ENCODE measurements at regions not wholly inside any gene's neighbourhood (a gene's known extent, or its start where the extent isn't known, plus 50 kb on each side); places are given as distances from the start of the nearest gene placed in this dataset.

DNA sequence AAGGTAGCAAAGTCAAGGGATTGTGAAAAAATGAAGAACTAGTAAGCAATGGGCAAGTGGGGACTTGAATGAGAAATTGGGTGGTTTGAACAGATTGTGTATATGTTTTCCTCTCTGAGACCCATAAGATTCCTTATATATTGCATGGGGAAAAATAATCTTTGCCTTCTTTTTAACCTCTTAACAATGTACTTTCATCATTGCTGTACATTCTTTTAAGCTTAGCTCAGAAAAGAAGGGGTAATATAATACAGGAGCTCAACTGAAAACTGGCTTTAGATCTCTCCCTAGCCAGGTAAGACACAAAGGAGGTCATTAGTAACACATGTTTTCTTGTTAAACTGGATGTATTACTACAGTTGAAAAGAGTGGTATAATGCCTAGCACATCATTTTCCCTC is 287.2 kb downstream of the RNF144B start:
- no peak for DNase-seq

DNA sequence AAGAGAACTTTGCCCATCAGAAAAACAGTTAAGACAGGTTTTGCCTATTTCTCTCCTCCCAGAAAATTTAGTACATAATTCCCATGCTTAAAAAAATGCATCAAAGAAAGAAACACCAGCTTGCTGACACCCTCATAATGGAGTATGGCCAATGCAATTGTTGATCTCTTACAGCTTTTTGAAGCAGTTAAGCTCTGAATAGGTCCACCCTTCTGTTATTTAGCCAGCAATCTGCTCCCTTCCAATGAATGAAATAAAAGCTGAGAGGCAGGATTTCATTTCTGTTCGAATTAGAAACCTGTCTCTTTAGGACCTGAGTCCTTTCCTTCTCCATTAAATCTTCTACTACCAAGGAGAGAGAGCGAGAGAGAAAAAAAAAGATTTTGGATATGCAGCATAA is 288.7 kb downstream of the RNF144B start:
- no peak for DNase-seq

DNA sequence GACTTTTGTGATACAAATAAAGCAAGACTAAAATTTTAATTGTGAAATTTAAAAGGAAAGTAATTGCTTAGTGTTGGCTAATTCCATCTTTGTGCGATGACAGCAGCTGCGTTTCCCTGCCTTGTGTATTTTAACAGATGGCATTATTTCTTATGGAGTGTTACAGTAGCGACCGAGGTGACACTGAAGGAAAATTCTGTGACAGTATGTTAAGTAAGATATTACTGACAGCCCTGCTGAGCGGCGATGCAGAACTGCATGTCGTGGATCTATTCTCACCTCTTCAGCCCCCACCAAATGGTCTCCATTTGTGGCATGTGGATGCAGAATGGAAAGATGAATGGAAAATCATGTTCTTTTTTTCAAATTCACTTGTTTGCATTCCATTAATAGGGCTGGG is 289.4 kb downstream of the RNF144B start:
- no peak for DNase-seq

DNA sequence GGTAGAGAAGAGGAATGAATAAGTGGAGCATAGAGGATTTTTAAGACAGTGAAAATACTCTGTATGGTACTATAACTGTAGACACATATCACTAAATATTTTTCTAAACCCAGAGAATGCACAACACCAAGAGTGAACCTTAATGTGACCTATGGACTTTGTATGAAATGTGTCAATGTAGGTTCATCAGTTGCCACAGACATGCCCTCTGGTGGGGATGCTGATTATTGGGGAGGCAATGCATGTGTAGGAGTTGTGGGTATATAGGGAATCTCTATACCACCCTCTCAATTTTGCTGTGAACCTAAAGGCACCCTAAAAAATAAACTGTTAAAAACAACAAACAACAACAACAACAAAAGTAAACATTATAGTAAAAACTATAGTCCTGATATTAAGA is 293.7 kb downstream of the RNF144B start:
- no peak for DNase-seq

DNA sequence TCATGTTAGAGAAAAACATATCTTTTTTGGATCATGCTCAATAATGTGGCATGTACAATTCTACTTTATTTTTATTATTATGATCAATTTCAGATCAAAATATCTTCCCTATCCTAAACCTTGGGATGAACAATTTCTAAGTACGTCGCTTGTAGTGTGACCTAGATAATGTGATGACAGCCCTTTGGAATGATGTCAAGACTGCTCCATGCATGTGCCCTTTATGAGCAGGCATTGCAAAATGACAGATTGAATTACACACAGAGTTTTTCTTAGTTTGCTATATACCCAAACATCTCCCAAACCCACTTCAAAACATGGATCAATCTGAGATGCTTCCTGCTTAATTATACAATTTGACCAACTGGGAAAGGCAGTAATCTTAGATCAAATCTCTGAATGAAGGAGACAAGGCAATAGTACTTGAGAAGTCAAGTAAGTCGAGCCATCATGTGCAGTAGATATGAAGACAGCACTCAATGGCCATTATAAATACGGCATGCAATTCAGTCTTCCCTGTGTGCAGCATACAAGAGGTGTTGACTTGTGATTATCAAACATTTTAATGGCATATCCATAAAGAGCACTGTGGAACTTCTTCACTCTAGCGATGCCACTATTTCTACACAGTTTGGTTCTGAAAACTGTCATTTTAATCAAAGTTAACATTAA is 294.8 kb downstream of the RNF144B start:
- DNase-seq: no peak

DNA sequence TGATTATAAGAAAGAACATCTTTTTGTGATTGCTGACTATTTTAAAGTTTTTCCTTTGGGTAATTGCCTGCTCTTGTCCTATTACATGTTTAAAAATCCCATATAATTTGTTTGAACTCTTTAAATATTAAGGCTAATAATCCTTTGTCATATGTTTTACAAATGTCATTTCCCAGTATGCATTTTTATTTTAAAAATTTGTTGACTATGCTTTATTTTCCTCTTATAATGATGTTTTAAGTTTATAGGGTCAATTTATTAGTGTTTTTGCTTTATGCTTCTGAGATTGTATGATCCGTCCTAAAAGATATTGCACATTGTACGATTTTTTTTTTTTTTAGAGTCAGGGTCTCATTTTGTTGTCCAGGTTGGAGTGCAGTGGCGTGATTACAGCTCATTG is 297.2 kb downstream of the RNF144B start:
- no peak for DNase-seq

DNA sequence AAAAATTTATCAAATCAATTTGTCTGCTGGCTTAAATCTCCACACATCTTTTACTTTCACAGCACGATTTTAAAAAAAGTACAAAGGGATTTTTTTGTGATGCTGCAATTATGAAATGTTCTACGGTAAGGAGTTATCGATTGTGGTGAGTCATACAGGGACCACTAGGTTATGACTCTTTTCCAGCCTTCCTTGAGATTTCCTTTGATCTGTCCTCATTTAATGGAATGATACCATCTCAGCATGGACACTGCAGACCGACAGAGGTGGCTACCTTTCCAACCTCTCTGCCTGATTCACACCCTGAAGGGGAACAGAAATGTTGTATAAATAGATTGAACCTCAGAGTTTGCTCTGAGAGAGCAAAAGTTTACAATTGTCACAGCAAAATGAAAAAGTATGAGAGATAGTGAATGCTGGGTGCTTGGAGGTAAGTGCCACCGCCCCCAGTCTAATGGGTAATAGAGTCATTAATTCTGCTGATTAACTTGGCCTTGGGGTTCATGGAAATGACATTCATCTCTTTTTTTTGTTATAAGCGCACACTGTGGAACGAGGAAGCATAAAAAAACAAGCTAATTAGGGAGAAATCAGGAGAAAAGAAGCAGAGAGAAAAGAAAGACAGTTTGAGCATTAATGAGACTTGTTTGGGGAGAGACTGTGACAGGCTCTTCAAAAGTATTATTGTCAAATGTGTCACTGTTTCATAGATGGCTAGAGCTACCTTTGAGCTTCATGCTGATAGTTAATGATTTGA is 306.0 kb downstream of the RNF144B start:
- no peak for DNase-seq

DNA sequence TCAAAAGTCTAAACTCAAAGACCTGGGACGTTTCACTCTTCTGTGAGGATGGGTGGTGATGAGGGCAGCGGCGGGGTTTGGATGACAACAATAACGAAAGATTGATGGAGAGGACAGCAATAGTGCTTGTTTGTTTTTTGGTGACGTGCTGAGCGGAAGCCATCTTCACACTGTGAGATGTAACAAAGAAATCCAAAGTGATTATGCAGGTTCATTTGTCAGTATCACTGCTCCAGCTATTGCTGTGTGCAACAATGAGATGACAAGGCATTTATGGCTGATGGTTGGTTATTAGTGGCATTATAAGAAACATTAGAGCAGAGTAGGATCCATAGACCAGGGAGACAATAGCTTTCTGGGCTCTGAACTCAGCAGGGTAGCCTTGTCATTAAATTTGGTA is 306.7 kb downstream of the RNF144B start:
- DNase-seq: no peak

DNA sequence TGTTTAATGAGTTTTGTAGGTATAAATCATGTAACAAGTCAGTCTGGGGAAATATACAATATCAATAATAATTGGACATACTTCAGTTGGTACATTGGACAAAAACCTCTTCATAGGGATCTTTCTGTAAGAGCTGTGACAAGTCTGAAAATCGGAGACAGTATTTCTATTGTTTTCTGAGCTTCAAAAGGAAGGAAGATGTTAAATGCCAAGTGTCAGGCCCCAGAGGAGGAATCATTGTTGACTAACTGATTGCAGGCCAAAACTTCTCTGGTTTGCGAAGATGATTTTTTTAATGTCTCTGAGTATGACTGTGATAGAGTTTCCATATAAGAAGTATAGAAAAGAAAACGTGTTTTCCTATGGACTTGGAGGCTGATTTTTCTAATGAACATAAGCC is 316.4 kb downstream of the RNF144B start:
- DNase-seq: no peak

DNA sequence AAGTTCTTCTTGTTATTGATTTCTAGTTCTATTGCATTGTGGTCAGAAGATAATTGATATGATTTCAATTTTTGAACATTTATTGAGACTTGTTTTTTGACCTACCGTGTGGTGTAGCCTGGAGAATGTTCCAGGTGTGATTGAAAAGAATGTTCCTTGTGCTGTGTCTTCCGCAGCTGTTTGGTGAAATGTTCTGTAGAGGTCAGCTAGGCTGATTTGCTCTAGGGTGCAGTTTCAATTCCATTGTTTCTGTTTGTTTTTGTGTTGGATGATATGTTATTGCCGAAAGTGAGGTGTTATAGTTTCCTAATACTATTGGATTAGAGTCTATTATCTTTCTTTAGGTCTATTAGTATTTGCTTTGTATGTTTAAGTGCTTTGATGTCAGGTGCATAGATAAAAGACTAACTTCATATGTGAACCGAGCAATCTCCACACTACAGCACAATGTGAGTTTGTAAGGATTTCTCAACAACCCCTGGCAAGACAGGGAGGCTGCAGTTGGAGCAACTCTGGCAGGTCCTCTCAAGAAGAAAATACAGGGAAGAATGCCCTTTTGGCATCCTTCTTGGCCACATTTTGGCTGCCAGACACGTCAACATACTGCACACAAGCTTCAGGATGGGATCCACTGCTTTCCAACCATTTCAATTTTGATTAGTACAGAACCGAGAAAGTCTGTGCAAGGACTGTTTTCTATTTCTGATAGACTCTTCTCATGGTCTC is 320.7 kb downstream of the RNF144B start:
- no peak for DNase-seq

DNA sequence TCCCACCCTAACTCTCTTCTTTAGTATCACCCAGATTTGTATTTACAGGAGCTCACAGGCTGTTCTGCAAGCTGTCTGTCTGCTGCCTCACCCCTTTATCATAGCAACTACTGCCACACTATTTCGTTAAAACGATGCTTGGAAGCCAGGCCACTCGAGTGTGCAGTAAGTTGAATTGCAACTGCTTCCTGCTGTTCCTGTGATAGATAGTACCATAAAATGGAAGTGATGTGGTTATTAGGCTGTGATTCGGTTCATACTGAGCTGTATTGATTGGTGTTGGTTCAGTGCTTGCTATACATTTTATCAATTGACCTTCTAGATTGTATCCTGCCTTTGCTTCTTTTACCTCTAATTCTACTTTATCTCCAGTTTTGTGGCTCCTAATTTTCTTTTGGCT is 325.4 kb downstream of the RNF144B start:
- DNase-seq: no peak

DNA sequence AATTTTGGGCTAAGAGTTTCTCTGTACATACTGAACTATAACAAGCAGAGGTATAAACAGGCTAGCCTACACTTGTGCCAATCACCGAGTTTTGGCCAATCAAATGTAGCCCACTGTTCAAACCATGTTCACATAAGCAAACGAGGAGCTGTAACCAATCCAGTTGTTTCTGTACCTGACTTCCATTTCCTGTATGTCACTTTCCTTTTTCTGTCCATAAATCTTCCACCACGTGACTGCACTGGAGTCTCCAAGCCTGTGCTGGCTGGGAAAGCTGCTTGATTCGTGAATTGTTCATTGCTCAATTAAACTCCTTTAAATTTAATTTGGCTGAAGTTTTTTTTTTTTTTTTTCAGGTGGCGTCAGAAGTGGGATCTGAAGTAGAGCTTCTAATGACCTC is 332.9 kb downstream of the RNF144B start:
- DNase-seq: no peak

DNA sequence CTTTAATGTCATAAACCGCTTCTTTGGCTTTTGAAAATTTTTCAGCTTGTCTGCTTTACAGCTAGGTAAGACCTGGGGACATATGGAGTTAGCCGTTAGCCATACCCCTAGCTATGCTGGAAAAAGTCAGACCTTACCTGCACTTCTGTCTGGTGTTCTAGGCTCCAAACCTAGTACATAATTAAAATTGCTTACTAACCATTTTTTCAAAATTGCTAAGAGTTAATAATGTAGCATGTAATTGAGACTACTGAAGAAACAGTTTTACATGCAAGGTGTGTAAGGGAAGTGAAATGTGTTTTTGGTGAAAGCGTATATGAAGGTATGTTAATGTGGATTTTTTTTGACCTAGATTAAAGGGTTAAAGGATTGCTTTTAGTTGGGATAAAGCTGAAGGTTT is 336.9 kb downstream of the RNF144B start:
- no peak for DNase-seq

DNA sequence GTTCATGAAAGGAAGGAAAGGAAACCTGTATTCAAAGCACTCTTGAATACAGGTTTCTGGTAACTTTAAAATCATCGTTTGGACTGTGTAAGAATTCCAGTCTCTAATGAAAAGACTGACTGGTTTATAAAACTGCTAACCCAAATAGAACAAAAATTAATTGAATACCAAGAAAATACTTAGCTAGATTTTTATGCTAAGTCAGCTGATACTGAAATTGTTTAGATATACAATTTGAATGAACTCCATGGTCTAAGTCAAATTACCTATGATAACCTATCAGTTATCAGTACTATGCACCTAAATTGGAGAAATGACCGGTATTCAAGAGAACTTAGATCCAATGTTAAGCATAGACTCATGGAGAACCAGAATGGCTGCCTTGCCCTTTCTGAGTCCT is 338.3 kb downstream of the RNF144B start:
- no peak for DNase-seq

DNA sequence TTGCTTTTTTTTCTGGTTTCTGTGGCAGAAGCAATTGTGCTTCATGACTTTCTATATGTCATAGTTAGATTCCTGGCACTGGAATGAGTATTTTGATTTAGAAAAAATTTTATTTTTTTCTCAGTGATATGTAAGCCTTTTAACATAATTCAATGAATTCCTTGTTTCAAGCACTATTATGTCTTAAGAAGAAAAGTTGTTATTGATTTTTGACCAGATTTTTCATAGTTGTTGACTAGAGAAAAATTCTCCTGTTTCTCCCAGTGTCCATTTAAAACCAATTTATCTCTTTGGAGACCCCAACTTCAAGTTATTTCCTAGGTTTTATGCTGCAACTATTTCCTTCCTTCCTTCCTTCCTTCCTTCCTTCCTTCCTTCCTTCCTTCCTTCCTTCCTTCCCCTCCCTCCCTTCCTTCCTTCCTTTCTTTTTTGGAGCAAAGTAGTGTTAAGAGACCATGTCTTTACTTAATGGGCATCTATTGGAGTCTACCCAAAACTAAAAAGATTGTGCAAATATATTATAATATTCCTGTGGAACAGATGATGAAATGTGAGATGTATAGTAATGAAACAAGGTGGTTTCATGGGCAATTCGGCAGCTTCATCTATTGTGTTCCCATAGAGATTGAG is 346.9 kb downstream of the RNF144B start:
- no peak for DNase-seq

DNA sequence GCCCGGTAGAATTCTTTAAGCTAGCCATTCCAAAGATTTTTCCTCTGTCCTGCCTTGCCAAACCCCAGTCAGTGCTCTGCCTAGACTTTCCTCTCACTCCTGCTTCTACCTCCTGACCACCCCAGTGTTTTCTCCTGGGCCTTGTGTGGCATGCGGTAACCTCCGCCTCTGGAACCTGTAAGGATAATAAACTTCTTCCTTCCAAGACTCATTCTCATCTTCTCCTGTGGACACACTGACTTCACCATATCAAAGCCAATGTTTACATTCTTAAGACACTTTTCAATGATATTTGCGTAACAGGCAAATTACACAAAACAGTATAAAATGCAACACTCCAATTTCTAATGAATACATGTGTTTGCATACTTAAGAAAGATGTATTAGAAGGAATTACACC is 354.6 kb downstream of the RNF144B start:
- DNase-seq: no peak

DNA sequence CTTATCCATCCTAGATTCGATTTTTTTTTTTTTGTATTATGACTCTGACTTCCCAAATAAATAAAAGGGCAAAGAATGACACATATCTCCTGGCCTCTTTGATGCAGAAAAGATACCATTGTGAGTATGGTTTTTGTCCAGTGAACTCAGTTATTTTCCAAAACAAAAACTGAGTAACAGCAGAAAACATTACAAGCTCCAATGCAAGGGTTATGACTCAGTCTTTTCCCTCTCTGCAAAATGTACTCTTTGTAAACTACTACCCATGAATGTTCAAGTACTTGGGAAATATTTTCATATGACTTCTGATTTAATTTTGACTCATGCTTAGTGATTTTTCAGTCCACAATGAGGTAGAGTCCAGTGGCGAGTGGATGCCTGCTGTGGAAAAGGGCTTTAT is 355.3 kb downstream of the RNF144B start:
- no peak for DNase-seq

DNA sequence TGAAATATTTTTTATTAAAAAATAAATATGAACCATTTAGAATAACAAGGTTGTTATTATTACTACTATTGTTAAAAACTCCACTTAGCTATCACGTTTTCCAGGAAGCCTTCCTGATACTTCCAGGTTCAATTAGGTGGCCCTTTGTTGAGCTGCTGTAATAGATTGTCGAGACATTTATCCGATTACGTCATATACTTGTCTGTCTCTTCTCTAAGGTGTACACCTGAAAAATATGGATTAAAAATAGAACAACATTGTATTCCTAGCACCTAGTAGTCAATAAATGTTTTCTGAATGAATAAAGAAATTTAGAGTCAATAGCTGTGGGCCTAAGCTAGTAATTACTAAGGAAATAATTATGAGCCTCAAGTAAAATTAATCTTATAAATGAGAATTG is 359.6 kb downstream of the RNF144B start:
- DNase-seq: no peak

DNA sequence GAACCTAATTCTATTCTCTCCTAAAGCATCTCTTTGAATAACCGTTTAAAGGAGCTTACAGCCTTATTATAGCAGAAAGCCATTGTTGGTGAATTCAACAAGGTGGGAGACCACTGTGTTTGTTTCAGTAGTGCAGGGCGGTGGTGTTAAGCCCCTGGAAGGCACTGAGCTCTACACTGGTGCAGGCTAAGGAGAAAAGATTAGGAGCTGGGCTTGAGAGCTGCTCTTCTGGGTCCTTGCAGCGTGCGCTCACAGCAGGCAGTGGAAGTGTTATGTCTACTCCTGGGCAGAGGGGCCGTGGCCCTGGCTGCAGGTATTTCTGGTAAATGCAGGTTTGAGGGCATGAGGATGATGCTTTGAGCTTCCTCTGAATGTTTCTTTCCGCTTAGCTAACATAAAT is 361.2 kb downstream of the RNF144B start:
- no peak for DNase-seq

DNA sequence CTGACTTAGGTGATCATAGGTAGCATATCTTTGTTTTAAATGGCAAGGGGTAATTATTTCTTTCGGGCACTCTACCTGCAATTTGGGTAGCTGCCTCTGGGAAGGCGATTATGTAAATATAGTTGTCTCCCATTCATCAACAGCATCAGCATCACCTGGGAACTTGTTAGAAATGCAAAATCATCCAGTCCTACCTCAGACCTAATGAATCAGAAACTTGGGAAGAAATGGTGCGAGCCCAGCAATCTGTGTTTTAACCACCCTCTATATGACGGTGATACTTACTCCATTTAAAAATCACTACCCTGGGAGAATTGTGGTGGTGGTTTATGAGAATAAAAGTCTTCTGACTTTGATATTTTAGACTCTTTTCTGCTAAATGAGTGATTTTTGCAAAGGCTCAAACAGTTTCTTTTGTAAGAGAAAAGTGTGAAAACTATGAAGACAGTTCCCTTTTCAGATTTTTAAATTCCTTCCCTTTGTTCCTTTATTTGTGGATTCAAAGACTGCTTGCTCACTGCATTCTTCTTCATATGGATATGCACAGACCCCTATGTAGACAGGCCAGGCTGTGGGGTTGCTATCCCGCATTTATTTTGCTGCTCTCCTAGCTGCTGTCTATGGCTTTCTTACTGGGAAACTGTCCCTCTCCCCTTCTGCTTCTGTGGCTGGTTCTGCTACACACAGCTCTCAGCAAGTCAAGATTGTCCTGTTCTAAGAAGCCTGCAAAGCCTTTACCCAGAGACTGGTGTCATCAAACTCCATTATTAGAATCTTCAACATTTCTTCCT is 365.3 kb downstream of the RNF144B start:
- no peak for DNase-seq

DNA sequence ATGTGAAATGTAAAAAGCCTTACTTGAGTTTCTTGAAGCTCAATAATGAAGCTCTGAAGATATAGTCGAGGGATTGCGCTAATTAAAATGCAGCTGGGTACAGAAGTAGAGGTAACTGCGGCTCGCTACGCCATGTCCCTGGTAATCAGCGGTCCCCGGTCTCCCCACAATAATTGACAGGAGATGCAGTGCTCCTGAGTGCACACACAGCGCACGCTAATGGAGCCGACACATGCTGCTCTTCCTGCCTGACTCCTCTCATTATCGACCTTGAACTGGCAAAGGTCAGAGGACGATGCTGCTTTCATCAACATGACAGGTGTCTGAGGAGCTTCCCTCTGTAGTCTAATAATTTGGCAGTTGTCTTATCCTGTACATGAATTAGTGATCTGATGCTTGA is 365.9 kb downstream of the RNF144B start:
- no peak for DNase-seq

DNA sequence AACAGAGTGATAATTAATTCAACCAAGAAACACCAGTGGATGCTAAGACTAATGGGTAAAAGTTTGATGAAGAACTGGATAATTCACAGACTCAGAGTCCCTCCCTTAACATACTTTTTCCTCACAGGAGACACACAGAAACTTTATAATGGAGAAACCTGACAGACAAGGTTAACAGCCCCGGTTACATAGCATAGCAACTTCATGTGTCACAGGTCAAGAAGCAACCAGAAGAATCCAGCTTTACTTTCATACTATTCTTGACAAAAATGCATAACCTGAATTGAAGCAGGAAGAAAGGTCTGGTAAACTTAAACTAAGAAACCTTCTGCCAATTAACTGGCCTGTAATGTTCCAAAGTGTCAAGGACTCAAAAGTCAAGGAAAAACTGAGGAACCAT is 375.9 kb downstream of the RNF144B start:
- no peak for DNase-seq

DNA sequence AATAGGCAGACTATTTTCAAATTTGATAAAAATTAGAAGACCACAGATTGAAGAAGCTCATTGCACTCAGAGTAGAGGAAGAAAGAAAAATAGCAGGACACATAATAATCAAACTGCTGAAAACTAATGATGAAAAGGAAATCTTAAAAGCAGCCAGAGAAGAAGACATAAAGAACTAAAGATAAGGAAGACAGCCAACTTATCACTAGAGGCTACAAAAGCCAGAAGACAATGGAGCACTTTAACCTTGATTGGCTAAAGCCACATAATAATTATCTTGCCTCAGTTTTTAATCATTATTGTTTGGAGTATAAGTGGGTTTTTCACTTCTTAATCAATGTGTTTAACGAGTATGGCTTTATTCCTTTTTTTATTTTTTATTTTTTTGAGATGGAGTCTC is 397.6 kb downstream of the RNF144B start:
- no peak for DNase-seq

All from SHP77 treated with DMSO at 0.1 percent for 48 hours (cell line).